NCI-H69 (cell line): ENCODE measurements at regions not wholly inside any gene's neighbourhood (a gene's known extent, or its start where the extent isn't known, plus 50 kb on each side); places are given as distances from the start of the nearest gene placed in this dataset.

Experiments
- DNase-seq: peaks from one replicate; lab custom pipeline; 2025; lab: John Stamatoyannopoulos, UW

DNA sequence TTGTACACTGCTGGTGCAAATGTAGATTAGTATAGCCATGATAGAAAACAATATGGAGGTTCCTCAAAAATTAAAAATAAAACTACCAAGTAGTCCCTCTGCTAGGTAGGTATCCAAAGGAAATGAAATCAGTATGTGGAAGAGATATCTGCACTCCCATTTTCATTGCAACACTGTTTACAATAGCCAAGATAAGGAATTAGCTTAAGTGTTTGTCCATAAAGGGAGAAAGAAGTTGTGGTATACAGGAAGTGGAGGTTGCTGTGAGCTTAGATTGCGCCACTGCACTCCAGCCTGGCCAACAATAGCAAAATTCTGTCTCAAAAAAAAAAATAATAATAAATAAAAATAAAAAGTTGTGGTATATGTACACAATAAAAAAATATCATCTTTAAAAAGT, 325.0 kb upstream of the EMCN start:
- DNase-seq: no peak

DNA sequence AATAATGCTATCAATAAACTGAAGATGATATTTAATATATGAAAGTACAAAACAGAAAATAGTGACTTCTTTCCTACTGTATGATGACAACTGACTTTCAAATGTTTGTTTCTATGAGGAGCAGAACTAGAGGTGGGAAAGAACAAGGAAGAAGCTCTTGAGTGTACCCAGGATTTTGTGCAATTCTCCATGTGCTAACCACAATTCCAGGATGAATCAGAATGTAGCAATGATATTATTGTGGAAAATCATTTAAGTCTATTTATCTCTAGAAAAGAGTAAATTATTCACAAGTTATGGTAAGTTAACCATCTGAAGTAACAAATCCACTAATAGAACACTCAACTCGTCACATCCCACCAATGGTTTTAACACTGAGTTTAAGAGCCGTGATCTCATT, 324.1 kb upstream of the EMCN start:
- no peak for DNase-seq

DNA sequence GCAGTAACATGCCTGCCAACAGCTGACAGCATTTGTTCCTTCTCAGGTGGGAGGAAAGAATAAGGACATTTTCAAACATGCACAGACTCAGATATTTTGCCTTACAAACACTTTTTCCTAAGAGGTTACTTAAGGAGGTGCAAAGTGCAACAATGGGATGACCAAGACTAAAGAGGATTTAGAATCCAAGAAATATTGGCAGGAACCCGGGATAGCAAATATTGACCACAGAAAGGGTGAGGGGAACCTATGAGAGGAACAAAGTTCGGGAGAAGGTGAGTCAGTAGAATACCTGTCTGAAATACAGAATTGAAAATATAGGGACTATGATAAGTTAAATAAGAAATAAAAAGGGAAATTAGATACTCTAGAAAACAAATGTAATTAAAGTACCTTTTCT, 321.9 kb upstream of the EMCN start:
- no peak for DNase-seq

DNA sequence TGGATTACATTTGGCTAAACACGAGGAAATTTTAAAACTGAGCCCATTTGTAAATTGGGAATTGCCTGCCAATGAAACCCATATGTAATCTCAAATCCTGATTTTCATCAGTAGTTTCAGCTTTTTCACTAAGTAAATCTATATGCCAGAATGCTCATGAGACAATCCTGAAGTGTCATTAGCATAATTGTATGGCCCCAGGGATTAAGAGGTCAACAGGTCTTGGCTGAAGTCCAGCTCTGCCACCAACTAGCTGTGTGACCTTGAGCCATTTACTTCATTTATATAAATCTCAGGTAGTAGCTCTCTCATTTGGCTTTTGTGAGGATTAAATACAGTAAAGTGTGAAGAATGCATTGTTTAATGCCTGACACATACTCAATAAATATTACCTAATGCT, 320.5 kb upstream of the EMCN start:
- peak; percentile 77 for DNase-seq

DNA sequence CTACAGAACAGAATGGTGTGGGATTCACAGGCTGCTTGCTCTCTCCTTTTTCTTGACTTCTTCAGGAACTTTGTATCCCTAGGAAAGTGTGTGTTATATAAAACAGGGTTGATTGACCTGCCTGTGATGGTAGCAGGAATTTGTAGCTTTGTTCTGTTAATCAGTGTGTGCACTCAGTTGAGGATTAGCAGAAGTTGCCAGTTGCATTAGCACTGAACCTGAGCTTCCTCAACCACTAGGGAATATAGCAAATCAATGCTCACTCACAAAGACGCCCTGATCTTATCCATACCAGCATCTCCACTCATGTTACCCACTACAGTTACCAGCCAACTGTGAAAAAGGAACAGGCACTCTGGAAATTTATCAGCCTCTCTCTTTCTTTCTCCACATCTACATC, 319.1 kb upstream of the EMCN start:
- DNase-seq: no peak

DNA sequence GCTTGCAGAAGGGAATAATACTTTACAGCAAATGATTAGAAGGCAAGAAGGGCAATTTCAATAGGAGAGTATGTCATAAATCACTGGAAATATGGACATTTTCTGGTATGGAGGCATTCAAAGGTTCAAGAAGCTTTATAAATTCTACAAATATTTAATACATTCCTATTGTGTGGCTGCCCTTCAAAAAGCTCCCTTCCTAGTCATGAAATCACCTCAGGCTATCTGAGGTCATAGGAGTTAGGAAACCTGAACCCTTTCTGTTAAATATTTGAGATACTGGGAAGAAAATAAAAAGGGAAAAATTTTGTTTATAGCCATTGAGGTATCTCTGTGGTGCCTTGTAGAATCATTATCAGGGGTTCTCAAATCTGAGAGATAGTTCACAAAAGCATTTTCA, 316.8 kb upstream of the EMCN start:
- no peak for DNase-seq

DNA sequence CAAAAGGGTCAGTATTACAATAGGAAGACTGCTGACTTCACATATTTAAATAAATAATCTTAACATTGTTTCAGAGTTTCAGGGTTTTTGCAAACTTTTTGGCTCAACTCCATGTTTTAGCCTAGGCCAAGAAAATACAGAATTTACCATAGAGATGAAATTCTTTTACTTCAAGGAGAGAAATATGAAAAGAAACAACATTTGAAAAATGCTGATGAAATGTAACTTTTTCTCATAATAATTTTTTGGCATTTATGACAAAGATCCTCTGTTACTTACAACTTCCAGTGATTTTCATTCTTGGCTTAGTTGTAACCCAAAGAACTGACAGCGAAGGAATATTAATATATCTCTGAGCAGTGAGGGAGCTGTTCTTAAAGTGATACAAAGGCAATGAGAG, 316.1 kb upstream of the EMCN start:
- DNase-seq: no peak

DNA sequence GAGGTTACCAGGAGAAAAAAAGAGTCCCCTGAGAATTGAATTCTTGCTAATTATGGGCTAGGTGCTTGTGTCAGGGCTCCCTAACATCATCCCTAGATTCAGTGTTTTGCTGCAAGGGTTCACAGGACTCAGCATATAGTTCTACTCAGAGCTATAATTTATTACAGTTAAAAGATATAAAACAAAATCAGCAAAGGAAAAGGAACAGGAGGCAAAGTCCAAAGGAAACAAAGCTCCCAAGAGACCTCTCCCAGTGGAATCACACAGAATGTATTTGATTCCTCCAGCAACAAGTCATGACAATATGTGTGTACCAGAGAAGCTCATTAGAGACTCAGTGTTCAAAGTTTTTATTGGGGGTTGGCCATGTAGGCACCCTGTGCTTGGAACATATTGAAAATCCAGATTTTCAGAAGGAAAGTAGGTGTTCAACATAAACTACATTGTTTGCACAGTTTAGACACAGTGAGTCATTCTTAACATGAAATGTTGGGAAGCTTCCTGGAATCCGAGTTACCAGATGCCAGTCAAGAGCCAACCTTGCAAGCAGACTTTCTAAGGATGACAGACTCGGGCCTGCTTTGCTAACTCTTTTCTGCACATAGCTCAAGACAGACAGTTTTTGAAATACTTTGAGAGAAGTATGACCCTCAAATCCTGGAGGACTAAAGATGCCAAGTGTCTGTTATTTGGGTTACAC, 311.3 kb upstream of the EMCN start:
- no peak for DNase-seq

DNA sequence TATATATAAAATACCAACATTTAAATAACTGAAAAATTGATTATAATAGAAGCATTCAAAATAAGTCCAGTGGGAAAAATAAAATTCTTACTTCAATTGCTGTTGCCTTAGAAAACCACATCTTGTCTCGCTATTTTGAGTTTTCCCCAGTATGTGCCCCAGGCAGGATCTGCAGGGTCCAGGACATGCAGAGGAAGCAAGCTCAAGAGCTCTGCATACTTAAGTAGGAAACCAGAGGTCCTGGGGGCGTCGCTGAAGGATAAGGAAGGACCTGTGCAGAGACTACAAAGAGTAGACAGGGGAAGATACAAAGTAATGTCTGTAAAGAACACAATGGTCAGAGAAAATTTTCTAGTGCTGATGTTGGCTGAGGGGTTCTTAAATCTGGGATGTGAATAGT, 310.5 kb upstream of the EMCN start:
- DNase-seq: no peak

DNA sequence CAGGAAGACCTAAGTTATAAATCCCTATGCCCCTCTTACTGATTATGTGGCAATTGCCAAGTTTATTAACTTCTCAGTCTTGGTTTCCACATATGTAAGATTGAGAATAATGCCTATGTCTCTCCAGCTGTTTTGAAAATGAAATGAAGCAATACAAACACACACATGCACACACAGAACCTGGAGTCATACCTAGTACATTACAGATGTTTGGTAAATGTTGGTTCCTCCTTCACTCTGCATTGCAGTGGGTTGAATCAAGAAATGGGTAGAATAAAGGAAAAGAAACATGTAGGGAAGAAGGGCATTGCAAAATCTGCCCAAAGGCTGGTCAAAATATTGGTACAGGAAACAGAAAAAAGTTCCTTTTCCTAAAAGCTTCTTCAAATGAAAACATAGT, 309.9 kb upstream of the EMCN start:
- no peak for DNase-seq

DNA sequence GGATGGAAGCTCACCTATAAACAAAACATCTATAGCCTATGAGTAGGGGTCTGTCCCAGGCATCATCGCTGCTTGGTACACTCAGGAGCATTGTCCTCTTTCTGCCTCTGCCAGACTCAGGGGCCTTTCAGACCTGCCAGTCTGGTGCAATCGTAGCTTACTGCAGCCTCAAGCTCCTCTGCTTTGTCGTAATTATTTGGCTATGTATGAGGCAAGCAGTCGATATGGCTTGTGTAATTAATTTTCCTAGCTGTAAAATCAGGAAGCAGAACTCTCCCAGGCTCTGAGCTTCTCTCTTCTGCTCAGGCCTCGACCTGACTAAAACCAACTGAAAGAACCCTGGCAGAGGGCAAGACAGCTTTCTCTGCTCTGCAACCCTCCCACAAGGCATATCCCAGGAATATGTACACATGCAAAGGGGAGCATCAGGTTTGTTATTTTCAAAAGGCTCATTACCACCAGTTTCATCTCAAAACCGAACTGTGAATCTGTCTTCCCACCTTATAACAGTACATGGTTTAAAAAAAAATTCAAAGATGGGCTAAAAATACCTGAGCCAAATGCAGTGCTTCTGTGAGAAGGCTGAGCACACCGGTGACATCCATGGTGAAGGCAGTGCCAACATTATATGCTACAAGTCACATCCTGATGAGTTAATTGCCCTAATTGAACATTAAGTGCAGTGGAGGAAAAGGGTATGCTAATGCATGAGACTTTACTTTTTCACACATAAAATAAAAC, 309.2 kb upstream of the EMCN start:
- DNase-seq: peak; percentile 24

DNA sequence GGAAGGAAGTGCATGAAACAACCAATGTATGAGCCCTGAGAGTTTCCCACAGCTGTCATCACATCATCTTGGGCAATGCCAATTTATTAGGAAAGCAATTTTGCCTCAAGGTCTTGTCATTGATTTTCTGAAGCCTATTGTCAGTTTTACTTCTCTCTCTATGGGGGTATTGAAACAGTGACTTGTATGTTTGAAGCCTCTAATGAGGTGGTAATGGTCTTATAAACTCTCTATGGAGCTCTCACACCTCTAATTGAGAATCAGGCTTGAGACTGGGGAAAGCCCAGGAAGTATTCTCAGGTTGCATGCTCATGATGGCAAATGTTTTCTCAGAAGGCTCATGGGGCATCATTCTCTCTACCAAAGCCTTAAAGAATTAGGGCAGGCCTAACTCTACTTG, 308.2 kb upstream of the EMCN start:
- no peak for DNase-seq

DNA sequence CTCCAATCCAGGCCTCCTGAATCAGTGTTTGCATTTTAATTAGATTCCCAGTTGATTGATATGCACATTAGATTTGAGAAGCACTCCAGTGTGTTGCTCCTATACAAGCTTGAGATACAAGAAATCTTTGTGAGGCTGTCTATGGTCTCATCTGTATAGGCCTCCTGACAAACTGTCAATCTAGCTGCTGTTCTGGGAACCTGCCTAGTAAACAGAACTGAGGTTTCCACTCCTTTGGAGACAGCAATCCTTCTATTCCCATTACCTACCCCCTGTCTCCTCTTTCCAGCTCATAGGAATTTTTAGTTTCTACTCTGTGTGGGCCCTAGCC, 306.1 kb upstream of the EMCN start:
- no peak for DNase-seq

DNA sequence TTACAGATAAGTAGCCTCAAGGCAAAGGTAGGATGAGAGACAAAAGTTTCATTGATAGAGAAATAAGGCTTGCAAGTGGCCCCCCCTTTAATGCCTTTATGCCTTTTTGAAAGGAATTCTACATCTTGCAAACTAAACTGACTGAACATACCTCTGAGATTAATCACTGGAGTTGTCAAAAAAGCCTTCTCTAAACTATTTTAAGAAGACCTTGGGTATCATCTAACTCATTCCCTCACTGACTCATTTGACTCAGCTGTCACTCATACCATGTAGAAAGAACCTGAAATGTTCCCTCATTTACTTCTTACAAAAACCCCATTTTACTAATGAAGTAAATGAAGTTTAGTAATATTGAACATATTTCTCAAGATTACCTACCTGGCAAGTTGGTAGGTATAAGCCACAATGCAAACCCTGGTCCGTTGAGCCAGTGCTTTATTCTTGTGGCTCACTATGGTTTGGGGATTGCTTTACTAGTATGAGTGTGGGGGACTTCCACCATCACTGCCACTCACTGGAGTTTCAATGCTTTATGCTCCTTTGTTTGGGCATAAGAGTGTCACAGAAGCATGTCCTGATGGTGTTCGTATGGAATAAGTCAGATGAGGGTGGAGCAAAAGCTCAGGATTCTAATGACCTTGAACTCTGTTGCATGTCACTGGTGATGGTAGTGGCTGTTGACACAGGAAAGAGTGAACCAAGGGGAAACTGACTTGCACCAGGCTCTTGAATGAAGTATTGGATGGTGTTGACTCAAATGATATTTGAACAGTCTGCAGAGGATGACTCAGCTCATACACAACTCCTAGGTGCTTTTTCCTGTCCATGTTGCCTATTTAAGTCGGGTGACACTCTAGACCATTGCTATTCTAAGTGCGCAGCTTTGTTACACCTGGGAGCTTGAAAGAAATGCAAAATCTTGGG, 305.5 kb upstream of the EMCN start:
- DNase-seq: peak; percentile 63

DNA sequence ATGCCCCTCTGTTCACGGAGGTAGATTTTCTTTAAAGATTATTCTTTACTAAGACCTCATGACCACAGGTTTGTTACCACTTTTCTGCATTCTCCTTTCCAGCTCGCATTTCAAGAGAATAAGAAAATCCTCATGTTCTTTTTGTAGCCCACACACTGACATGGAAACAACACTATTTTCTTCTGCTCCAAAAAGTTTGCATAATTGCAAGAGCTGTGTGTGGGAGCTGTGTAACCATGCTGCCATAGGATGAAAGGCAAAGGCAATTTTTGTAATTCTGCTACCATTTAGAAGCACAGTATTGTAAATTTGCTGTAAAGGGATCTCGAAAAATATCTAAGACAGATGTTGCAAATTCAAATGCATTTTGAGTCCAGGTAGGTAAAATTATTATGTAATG, 302.4 kb upstream of the EMCN start:
- DNase-seq: no peak

DNA sequence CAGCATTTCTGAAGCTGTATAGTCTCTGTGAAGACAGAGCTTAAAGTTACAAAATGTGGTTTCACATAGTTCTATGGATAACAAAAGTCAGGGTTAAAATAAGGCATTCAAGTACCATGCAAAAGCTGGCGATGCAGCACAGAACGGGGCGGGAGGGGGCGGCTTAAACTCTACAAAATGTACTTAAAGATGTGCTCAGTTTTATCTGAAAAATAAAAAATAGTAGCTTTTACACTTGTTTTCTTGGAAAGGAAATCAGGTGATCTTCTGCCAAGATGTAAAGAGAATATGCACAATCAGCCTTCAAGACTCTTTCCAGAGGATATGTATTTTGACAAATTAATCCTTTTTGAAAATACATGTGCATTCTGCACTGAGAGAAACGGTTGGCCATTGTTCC, 301.7 kb upstream of the EMCN start:
- DNase-seq: no peak

DNA sequence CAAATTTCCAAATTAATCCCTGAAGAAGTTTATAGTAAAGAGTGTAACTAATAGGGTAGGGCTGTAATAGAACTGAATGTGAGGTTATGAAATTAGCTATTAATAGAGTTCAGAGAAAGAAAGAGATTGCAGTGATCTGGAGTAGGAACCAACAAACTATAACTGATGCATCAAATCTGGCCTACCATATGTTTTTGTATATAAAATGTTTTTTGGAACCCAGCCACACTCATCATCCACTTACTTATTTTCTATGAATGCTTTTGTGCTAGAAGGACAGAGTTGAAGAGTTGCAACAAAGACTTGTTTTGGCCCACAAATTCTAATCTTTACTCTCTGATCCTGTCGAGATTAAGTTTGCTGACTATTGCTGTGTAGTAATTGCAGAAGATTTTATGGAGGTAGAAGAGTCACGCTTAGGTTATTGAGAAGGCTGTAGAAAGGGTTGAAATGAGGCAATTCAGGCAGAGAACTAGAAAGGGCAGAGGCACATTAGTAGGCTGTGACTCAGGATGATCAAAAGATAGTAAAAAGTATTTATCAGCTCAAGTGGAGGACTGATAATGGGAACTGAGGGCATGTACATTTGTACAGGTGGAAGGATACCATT, 298.7 kb upstream of the EMCN start:
- DNase-seq: no peak

DNA sequence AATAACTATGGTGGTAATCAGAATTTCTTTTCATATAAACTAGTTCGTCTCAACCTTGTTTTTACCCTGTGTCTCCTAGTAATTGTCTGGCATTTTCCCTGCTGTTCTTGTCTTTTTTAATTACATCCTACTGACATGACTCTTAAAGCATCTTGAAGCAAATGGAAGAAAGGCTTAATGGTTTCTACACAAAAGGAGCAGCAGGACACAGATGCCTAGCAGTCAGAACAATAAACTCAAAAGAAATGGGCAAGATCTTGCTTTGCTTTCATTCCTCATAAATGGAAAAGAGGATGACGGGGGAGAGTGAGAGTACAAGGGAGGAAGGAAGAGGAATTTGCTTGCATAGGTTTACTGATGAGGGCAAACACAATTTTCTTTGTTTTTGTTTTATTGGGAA, 293.2 kb upstream of the EMCN start:
- DNase-seq: peak; percentile 41

DNA sequence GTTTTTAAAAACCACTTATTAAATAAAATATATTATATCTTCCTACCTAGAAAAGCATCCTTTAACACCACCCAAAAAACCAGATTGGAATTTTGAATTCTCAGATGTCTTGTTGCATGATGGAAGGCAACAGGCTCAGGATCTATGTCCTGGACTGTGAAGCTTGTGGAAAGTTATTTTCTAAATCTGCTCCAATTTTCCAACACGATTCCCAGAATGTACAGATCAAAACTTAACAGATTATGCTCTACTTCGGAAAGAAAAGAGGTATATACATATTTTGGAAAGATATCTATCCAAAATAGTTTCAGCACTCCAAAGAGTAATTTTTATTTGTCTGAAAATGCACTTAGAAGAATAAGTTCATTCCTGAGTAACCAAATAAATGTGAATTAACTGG, 291.7 kb upstream of the EMCN start:
- DNase-seq: no peak

DNA sequence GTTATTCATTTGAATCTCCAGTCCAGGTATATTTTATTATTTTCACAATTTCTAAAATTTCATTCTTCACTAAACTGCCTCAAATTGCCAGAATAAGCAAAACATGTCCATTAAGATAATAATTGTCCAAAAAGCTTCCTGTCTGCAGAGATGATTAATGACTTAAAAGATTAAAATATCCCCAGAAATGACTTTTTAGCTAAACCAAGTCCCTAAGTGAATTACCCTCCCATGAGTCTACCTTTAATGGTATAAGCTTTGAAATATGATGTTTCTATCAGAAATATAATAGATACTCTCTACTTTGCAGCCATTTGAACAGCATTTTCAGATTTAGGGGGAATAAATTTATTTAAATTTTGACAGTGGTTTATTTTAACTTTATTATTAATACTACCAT, 289.2 kb upstream of the EMCN start:
- no peak for DNase-seq

DNA sequence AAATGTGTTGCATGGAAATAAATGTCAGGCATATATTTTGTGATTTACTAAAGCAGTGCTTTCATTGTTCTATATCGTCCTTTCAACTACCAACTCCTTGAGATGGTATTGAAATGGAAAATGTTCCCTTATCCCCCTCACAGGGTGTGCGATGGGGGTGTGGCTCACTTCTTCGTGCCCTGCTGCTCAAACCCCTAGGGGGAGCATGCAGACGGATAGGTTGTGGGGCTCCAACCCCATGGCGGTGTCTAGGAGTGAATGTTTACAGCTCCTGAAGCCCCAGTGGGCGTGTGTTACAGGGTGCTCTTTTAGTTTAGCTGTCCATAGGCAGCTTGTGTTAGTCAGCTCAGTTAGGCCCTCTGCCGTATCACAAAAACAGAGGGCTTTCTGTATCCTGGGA, 287.7 kb upstream of the EMCN start:
- DNase-seq: no peak

DNA sequence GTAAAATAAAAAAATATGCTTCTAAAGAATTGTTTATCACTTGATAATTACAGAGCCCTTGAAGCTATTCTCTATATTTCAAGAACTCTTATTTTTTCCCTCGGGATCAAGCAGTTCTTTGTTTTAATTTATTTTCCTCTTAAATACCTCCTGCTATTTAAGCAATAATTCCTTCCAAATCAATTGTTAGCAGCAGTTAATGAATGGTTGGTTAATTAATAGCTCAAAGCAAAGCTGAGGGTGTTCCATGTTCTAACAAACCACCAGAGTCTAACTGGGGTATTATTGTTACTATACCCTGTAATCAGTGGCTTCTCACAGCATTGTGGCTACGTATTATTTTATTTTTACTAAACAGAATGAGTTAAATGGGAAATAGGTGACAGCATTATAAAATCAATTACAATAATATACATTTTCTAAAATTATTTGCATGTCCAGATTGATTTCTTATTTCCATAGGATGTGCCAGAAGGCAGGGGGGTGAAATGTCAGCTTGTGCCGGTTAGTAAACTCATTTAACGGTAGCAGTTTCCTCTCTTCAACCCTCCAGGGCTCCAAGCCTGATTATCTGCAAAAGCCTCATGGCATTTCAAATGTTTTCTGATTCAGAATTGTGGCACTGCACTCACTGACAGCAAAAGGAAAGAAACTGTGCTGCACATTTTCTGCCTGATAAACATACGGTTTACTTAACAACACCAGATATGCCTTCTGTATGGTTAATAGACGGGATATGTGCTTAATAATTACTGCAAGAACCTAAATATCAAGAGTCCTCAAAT, 286.9 kb upstream of the EMCN start:
- no peak for DNase-seq
